GM18951 (cell line): ENCODE measurements at regions not wholly inside any gene's neighbourhood (a gene's known extent, or its start where the extent isn't known, plus 50 kb on each side); places are given as distances from the start of the nearest gene placed in this dataset.

Experiments used
- POLR2A ChIP-seq: IDR thresholded peaks from 4 replicates; pipeline ENCODE4 v1.6.1; 2011; ENCODE audit warnings: mild to moderate bottlenecking; ENCODE audit not compliant: insufficient read length, insufficient read depth; ENCODE audit errors: extremely low read depth
- in situ Hi-C: fragments of 300-500 bp; cut with MboI; formaldehyde crosslinking; loops from one replicate; pipeline ENCODE4 v1.12.0; 2022; ENCODE audit warnings: low sequenced_read_pairs, mixed read lengths, inconsistent platforms; ENCODE audit not compliant: unreplicated experiment

DNA sequence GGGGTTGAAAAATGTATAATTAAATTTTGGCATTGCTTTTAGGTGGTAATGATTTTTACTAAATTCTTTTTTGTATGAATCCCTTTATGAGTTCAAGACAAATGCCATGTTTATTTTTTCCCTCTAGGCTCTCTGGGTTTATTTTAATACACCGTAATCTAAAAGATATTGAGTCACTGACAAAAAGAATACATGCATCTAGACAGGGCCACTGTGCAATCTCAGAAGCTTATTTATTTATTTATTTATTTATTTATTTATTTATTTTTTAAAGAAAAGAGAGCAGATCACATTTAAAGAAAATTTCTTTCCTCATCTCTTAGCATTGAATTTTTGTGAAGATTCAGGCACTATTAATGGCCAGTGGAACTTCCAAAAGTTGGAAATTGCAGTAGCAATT lies 283.9 kb upstream of the SLC10A2 start:
- in situ Hi-C loops, result no loop called here
- TF ChIP-seq POLR2A, result no peak

DNA sequence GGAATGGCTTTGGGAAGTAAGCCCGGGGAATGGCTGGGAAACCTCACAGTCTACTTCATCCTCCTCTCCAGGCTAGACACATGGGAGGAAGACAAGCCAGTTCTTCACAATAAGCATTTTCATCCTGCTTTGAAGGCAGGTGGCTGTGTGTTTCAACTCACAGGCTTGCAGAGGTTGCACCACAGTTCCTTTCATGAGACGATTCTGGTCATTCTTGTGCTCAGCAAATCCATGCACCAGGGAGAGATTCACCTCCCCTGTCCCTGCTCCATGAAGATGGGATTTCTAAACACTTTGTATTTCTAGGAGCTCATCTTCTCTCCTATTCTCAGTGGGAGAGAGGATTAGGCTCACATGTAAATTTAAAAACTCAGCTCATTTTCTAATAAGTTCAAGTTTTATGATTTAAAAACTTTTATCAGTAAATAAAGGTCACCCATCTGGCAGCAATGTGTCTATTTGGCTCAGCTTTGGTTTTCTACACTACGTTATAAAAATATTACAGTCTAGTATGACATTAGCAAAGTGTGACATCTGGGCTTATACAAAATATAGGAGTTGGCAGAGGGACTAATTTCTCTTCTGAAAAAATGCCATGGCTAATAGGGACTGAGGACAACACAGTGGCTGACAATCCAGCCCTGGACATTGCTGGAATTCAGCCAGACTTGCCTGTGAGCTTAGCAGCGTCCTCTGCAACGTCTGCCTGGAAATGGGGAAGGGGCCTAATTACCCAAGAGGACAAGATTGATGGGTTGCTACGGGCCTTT lies 283.2 kb upstream of the SLC10A2 start:
- in situ Hi-C loops, result no loop called here
- no peak for TF ChIP-seq POLR2A

DNA sequence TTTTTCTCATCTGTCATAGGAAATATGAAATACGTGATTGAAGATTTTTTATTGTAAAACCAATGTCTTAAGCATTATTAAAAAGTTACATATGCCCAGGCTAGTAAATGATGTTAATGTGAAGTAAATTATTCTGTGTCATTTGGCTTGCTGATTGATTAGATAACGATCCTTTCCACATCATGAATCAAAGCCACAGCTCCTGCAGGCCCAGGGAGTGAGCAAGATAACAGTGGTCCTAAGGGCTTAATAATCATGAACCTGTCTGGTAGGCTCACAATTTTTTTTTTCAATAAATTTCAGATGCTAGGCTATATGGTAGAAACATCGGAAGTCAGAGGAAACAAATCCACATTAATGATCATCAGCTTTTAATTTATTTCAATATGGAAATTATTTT lies 269.0 kb upstream of the SLC10A2 start:
- in situ Hi-C loops, result no loop called here
- TF ChIP-seq POLR2A, result no peak

DNA sequence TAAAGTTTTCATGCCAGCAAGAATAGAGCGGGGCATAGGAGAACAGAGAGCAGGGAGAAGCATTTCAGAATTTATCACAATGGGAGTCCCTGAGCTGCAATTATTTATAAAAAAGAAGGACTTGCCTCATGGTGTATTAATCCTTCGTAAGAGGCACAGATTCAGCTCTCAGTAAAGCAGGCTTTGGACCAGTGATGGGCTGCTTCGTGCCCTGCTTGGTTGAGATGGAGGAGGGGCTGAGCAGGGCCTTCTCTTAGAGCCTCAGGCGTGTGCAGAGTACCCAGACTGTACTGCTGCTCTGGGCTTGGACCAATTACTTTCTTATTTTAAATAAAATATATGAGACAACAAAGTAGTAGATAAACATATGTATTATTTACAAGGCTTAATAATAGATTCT lies 265.7 kb upstream of the SLC10A2 start:
- TF ChIP-seq POLR2A, result no peak
- in situ Hi-C loops, result no loop called here

DNA sequence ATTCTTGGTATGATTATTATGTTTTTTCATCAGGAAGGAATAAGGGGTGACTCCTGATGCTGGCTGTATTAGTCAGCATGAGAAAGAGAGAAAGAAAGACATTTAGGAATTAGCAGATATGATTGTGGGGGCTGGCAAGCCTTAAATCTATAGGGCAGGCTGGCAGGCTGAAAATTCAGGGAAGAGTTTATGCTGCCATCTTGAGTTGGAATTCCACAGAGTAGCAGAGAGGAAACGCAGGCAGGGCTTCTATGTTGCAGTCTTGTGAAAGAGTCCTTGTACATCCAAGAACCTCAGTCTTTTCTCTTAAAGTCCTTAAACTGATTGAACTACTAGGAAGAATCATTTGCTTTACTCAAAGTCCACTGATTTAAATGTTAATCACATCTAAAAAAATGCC lies 262.7 kb upstream of the SLC10A2 start:
- in situ Hi-C loops, result no loop called here

DNA sequence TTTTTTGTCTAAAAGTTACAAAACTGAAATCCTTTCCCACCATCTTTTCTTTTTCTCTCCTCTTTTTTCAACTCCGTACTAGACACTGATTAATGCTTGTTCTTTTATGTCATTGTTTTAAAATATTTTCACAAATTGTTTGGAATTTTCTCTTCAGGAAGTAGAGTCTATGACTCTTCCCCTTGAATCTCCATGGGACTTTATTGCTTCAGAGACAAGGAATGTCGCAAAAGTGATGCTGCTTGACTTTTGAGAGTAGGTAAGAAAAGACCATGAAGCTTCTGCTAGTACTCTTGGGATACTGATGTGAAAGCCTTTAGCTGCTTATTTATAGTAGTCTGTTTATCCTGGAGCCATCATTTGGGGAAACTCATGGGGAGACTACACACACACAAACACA lies 260.1 kb upstream of the SLC10A2 start:
- no peak for TF ChIP-seq POLR2A
- in situ Hi-C loops, result no loop called here

More for the DNA sequence above, 262.7 kb upstream of the SLC10A2 start:
- no peak for TF ChIP-seq POLR2A

DNA sequence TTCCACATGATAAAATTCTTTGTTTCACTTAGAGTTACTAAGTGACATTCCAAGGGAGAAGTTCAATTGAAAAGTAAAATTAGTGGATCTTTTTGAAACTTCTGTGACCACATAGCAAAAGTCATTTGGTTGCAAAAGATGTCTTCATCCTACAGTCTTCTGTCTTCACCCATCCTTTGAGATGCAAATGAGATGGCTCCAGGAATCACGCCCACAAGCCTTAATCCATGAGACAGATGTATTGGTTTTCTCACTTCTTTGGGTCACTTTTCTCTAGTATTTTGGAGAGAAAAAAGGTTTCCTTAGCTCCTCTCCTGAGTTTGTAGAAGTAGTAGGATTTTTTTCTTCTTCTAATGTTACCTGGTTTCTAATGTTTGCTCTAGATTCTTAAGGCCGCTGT lies 259.5 kb upstream of the SLC10A2 start:
- in situ Hi-C loops, result no loop called here

DNA sequence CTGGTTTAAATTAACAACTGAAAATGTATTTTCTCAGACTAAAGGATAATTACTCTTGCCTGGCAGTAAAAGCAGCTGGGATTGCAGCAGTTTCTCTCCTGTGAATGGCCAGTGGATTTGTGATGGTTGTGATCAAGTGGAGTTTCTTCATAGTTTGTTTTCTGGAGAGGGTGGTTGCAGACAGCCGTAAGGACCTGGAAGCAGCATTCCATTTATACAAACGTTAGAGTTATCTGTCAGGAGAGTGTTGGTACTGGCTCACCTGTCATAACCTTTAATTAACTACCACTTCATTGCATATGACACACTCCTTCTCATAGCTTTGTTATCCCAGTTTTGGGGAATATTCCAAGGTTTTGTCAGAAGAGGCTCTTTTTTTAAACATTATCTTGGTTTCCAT lies 258.4 kb upstream of the SLC10A2 start:
- in situ Hi-C loops, result no loop called here
- no peak for TF ChIP-seq POLR2A

More for the DNA sequence above, 259.5 kb upstream of the SLC10A2 start:
- TF ChIP-seq POLR2A, result no peak

DNA sequence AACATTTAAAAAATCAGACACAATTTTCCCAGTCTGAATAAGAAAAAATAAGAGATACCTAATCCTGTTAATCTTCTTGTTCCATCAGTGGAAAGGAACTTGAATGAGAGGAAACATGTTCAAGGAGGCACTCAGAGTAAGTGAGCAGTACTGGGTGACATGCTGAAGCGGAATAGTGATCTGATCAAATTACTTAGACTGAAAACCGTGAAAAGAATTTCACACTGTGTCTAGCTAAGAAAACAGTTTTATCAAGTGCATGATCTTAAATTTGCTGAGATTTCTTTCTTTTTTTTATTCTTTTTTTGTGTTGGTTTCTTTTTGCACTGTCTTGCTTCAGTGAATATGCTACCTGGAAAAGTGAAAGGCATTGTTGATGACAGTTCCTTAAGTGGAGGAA lies 249.5 kb upstream of the SLC10A2 start:
- in situ Hi-C loops, result no loop called here
- TF ChIP-seq POLR2A, result no peak

DNA sequence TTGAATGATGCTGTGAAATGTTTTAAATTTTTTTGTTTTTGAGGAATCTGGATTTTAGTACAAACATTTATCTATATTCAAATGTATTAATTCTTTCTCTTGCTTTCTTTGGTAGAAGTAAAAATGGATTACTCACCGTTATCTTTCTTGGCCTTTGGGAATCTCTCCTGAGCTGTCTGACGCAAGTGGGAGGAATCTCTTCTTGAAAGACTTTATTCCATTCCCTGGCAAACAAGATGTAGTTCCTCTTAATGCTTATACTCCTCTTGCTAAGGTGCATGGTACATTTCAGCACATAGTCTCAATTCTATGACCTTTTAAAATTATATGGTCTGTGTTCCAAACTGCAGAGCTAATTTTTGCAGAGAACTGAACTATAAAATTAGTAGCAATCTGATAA lies 246.2 kb upstream of the SLC10A2 start:
- no peak for TF ChIP-seq POLR2A
- in situ Hi-C loops, result no loop called here

DNA sequence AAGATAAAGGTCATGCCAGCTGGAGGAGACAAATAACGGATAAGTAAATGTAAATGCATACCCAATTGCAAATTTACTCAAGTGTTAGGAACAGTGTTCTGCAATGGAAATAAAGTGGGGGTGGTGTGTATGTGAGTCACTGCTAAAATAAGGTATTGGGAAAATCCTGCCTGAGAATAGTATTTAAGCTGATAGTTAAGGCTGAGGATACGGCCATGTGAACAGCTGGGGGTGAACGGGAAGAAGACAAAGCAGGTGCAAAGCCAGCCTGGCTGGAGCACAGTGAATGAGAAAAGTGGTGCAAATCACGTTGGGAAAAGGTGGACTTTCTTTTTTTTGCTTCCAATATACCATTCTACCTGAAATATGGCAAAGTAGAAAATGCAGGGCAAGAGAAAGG lies 242.4 kb upstream of the SLC10A2 start:
- no peak for TF ChIP-seq POLR2A
- in situ Hi-C loops, result no loop called here

DNA sequence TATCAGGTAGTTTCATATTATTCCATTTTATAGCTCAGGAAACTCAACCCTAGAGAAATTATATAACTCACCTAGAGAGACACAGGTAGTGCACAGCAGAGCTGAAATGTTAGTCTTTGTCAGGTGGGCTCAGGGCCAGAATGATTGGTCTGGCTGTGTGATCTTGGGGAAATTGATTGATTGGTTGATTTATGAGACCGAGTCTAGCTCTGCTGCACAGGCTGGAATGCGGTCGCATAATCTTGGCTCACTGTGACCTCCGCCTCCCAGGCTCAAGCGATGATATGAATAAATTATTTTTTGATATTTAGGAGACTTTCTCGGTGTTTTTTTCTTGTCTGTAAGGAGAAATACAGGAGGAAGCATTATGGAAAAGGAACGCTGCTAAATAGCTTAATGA lies 239.9 kb upstream of the SLC10A2 start:
- in situ Hi-C loops, result no loop called here
- no peak for TF ChIP-seq POLR2A

DNA sequence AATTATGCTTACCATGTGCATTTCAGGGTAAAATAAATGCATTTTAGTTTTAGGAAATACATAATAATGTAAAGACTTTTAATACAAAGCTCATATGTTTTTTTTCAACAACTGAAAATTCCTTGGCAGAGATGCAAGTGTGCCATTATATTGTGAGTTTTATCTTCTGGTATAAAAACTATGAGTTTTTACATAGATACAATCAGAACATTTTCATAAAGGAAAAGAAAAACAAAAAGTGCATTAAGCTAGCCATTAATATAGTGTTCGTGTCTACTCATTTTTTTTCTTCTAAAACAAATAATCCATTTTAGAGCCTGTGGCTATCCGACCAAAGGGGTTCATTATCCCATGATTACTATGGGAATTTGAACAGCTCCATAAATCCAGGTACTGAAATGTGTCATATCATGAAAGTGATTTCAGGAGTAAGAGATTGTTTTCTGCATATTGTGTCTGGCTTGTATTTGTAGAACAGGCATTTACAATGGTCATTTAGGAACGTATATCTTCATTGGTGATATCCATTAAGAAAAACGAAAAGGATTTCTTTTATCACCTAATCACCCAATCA lies 236.9 kb upstream of the SLC10A2 start:
- in situ Hi-C loops, result no loop called here
- TF ChIP-seq POLR2A, result no peak

DNA sequence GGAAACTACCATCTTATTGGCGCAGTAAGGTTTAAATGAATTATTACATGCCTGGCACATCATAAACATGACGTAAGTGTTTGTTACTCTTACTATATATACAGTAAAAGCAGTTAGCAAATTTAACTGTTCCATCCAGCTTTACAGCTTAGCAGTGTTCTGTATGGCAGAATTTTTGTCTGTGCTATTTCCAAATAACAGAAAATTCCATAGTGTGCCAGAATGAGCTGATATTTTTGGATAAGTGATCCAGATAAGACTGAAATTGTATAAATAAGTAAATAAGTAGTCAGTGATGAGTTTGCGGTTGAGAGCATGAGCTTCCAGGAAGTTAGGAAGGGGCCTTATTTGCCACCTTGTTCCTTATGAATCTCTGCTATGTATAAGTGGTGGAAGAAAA lies 236.5 kb upstream of the SLC10A2 start:
- in situ Hi-C loops, result no loop called here
- TF ChIP-seq POLR2A, result no peak
